NCI-H146 (cell line): ENCODE measurements at regions not wholly inside any gene's neighbourhood (a gene's known extent, or its start where the extent isn't known, plus 50 kb on each side); places are given as distances from the start of the nearest gene placed in this dataset.
"Not testable (repeated sequence)": the region's sequence is repeated elsewhere in the genome, so short reads cannot be mapped to it uniquely, and the experiment has no call there.

Source experiments
- DNase-seq: peaks from one replicate; lab custom pipeline; 2025; lab: John Stamatoyannopoulos, UW

DNA sequence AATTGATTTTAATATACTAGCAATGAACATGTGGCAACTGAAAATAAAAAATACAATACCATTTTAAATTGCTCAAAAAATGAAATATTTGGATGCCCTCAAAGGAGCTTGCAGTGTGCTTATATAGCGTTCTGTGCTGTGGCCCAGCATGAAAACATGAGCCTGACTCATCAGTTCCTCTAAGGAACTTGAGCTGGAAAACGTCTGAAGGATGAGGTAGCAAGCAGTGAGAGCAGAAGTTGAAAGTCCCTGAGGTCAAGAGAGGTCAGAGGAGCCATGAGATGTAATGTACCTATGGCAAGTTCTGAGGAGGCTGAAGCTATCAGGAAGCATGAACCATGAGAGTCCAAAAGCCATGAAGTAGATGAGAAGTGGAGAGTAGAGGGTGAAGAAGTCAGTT lies 59.7 kb downstream of the HMGB3 start:
- DNase-seq: no peak

DNA sequence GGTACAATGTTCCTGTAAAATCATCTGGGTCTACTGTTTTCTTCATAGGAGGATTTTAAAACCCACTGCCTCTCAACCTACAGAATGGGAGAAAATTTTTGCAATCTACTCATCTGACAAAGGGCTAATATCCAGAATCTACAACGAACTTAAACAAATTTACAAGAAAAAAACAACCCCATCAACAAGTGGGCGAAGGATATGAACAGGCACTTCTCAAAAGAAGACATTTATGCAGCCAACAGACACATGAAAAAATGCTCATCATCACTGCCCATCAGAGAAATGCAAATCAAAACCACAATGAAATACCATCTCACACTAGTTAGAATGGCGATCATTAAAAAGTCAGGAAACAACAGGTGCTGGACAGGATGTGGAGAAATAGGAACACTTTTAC lies 83.2 kb downstream of the HMGB3 start:
- not testable (repeated sequence) for DNase-seq

DNA sequence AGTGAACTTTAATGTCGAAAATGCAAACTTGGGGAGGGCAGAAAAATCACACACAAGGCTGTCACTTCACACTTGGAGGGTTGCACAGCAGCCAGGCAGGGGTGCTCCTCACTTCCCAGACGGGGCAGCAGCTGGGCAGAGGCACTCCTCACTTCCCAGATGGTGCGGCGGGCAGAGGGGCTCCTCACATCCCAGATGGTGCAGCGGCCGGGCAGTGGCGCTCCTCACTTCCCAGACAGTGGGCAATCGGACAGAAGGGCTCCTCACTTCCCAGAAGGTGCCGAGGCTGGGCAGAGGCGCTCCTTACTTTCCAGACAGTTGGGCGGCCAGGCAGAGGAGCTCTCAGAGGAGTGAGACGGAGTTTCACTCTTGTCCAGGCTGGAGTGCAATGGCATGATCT lies 90.6 kb downstream of the HMGB3 start:
- no peak for DNase-seq

DNA sequence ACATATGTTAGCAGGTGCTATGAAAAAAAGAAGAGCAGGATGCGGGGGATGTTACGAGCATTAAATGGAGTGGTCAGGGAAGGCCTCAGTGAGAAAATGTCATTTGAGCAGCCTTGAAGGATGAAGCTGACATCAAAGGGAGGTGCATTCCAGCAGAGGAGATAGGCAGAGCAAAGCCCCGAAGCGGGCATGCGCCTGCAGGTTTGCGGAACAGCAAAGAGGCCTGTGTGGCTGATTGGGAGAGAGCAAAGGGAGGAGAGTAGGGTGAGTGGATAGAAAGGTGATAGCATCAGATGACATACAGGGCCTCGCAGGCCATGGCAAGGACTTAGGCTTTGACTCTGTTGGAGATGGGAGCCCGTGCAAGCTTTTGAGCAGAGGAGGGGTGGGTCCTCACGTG lies 95.4 kb upstream of the GPR50 start:
- no peak for DNase-seq

DNA sequence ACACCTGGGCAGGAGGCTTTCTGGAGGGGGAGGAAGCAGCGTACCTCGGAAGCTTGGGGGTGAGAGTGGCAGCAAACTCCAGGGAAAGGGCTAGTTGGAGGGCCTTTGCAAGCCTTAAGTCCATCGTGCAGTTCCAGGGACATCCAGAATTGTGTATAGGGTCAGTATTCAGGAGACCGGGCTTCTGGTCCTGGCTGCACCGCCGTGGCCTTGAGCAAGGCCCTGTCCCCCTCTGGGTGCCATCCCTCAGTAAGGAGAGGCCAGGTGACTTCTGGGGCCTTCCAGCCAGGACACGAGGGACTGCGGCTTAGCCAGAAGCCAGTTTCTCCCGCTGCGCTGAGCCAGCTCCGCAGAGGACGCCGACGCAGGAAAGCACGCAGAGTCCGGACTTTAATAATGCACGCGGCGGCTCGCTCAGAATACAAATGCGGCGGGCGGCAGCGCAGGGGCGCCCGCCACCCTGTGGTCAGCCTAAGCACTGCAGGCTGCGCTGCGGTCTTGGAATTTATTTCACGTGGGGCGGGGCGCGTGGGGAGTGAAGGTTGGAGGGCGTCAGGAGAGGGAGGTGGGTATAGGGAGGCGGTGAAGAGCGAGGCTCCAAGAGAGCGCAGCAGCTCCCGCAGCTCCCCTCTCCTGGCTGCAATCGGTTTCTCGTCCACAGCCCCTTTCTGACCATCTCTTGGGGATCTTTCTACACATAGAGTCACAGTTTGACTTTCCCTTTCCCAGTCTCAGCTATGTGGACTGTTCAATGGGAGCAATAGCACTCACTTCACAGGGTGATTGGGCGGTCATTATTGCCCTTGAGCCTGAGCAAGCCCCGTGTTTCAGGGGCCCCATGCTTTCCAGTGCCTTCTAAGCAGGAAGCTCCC lies 94.1 kb upstream of the GPR50 start:
- DNase-seq: peak; percentile 56

DNA sequence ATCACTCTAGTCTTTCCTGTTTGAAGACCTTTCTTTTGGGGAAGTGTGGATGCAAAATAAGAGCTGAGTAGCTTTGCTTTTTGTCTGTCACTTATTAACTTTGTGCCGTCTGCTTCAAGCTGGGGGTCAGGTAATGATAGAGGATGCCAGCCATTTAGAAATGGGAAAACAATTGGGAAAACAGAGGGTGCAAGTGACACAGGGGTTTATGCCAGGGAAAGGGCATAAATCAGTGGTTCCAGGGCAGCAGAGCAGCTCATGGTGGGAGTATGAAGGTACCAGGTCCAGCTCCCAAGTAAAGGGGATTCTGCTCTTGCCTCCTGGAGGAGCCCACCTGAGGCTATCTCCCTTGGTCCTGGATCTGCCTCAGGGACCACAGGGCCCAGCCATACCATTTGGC lies 91.9 kb upstream of the GPR50 start:
- no peak for DNase-seq

DNA sequence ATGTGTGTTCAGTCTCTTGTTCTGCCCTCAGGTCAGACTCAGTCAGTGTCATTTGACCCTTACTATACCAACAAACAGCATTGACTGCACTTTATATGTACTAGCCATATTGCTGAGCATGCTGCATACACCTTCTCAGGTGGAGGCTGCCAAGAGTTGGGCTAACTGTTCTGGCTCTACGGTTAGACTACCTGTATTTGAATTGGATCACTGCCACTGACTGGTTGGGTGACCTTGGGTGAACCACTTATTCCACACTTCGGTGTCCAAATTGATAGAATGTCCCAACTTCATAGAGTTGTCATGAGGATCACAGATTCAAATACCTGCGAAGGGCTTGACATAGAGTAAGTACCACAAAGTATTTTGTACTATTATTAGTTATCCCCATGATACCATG lies 91.2 kb upstream of the GPR50 start:
- no peak for DNase-seq

DNA sequence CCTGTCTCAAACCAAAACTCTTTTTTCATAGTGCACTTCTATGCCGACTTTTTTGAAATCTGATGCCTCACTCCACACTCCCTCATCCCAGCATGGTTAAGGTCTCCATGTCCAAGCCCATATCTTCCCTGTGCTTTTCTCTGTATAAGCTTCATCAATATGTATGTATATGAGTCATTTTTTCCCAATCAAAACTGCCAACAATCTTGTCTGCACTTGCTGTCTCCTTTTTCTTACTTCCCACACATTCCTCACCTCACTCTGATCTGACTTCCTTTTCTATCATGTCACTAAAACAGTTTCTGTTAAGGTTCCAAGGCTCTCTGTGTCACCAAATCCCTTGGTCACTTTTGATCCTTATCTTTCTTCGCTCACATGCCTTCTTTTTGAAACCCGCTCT lies 88.2 kb upstream of the GPR50 start:
- DNase-seq: no peak

DNA sequence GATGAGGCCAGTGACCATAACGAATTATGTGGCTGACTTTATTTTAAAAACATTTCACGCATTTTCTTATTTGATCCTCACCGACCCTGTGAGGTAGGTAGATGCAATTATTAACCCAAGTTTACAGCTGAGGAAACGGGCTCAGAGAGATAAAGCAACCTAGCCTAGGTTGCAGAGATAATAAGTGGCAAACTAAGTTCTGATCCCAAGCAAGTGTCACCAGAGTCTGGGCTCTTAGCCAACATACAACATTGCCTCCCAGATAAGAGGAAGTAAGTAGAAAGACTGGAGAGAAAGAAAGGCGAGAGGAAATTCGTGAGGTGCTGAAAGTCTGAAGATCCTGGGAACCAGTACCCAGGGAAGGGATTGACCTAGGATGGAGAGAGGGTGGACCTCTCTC lies 77.4 kb upstream of the GPR50 start:
- DNase-seq: no peak

DNA sequence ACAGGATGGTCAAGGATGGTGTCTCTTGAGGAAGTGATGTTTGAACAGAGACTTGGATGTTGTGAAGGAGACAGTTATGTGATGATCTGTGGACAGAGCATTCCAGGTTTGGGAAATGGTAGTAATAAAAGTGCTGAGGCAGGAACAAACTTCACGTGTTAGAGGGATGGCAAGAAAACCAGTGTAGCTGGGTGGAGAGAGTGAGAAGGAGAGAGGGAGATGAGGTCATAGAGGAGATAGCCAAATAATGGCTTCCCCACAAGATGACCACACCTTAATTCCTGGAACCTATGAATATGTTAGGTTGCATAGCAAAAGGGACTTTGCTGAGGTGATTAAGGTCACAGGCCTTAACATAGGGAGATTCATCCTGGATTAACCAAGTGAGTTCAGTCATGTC lies 75.6 kb upstream of the GPR50 start:
- DNase-seq: no peak

DNA sequence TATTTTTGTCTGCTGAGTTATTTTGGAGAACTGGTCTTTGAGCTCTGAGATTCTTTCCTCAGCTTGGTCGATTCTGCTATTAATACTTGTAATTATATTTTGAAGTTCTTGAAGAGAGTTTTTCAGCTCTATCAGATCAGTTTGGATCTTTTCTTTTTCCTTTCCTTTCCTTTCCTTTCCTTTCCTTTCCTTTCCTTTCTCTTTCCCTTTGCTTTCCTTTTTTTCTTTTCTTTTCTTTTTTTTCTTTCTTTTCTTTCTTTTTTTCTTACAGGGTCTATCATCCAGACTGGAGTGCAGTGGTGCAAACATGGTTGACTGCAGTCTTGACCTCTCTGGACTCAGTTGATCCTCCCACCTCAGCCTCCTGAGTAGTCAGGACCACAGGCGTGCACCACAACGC lies 63.2 kb upstream of the GPR50 start:
- not testable (repeated sequence) for DNase-seq
